ENCODE measurements at regions not wholly inside any gene's neighbourhood (a gene's known extent, or its start where the extent isn't known, plus 50 kb on each side); places are given as distances from the start of the nearest gene placed in this dataset.
A peak's percentile ranks its signal among the peaks of the same experiment; 100 is the strongest.

DNA sequence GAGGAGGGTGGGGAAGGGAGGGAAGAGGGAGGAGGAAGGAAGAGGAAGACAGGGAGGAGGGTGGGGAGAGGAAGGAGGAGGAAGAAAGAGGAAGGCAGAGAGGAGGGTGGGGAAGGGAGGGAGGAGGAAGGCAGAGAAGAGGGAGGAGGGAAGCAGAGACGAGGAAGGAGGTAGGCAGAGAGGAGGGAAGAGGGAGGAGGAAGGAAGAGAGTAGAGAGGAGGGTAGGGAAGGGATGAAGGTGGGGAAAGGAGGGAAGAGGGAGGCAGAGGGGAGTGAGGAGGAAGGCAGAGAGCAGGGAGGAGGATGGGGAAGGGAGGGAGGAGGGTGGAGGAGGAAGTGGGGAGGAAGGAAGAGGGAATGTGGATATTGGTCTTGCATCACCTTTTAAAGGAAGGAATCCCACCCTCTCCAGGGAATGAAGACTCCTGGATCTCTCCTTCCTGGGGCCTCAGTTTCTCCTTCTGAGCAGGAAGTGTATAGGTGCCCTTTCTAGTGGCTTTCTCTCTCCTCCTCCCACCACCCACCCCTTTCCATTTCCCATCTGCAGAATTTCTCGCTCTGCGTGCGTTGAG, 188.9 kb upstream of the ZNF618 start:
- Histone ChIP-seq H3K79me2 (ENCODE audit: control insufficient read depth, insufficient read depth, low read length) (no peaks in the 10 kb centered on the region), H3K4me2 (ENCODE audit: control insufficient read depth, extremely low read depth, insufficient read depth, low read depth, low read length) (no peak overlapping the region), H3K36me3 (ENCODE audit: control insufficient read depth in 2 of 2, extremely low read depth in 1 of 2, insufficient read depth in 2 of 2, low read length in 2 of 2) (no peaks in the 10 kb centered on the region), H3K9me3 (ENCODE audit: control insufficient read depth, low read depth, low read length) (no peaks in the 10 kb centered on the region), H3K4me3 (ENCODE audit: control insufficient read depth in 2 of 3, extremely low read depth in 1 of 3, insufficient read depth in 2 of 3, low read depth in 1 of 3, low read length in 3 of 3) (no peak overlapping the region), H3K9me1 (ENCODE audit: control insufficient read depth, extremely low read depth, insufficient read depth, low read length) (no peaks in the 10 kb centered on the region), H3K27ac (ENCODE audit: control insufficient read depth, insufficient read depth, low read length) (no peak overlapping the region), H3K9ac (ENCODE audit: control insufficient read depth, extremely low read depth, insufficient read depth, low read length) (no peak overlapping the region), H3K4me1 (ENCODE audit: control insufficient read depth, extremely low read depth, insufficient read depth, low read length) (peaks cover 8% of the 10 kb centered on the region), H3K27me3 (ENCODE audit: control insufficient read depth, extremely low read depth, insufficient read depth, low read length) (peaks cover 13% of the 10 kb centered on the region), H2AFZ (ENCODE audit: control insufficient read depth, low read length) (no peak overlapping the region), H4K20me1 (ENCODE audit: control insufficient read depth, extremely low read depth, insufficient read depth, low read length) (no peaks in the 10 kb centered on the region)
- dilution Hi-C loops (cut with MboI; ENCODE audit: extremely low pct_ligation_motif_present, low sequenced_read_pairs) = no loop called here
- TF ChIP-seq EZH2 (IDR thresholded peaks at IDR 0.05; ENCODE audit: low read length) = peak; percentile 30
- TF ChIP-seq, protein P1, sequence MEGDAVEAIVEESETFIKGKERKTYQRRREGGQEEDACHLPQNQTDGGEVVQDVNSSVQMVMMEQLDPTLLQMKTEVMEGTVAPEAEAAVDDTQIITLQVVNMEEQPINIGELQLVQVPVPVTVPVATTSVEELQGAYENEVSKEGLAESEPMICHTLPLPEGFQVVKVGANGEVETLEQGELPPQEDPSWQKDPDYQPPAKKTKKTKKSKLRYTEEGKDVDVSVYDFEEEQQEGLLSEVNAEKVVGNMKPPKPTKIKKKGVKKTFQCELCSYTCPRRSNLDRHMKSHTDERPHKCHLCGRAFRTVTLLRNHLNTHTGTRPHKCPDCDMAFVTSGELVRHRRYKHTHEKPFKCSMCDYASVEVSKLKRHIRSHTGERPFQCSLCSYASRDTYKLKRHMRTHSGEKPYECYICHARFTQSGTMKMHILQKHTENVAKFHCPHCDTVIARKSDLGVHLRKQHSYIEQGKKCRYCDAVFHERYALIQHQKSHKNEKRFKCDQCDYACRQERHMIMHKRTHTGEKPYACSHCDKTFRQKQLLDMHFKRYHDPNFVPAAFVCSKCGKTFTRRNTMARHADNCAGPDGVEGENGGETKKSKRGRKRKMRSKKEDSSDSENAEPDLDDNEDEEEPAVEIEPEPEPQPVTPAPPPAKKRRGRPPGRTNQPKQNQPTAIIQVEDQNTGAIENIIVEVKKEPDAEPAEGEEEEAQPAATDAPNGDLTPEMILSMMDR (optimal IDR thresholded peaks at IDR 0.05 in 1 of 3, IDR thresholded peaks at IDR 0.05 in 1 of 3, conservative IDR thresholded peaks at IDR 0.05 in 1 of 3; ENCODE audit: extremely low read depth in 1 of 3, insufficient read depth in 2 of 3, low read length in 3 of 3) = no peak
- FAIRE-seq (no peak), DNase-seq (ENCODE audit: low read depth, low spot score) (no peak)

DNA sequence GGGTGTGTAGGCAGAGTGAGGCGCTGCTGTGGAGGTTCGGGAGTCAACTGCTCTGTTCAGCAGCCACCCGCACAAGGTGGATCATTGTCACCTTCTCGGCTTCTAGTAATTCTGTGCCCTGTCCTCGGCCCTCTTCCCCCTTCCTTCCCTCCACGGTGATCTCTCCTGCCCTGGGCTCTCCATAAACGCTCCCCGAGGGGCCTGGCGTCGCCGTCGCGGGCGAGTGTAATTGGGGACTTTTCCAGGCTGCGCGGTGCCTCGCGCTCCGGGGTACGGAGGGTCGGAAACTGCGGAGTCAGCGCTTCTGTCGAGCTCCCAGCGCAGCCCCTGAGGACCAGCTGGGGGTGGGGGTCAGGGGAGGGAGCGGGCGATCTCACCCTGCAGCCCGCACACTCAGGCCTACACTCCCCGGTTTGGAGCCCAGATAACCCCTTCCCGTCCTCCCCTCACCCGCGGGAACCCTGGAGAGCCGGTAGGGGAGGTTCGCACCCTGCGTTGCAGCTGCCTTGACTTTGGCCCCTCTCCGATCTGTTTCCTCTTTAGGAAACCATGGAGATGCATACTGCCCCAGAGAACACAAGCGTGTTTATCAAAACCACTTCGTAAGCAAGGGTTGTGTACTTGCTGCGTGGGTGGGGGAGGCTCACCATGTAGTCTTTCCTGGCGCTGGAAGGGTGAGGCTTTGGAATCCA, 188.3 kb upstream of the ZNF618 start:
- TF ChIP-seq EZH2 (IDR thresholded peaks at IDR 0.05; ENCODE audit: low read length) = peak; percentile 30
- TF ChIP-seq, protein P1 (optimal IDR thresholded peaks at IDR 0.05 in 1 of 3, IDR thresholded peaks at IDR 0.05 in 1 of 3, conservative IDR thresholded peaks at IDR 0.05 in 1 of 3; ENCODE audit: extremely low read depth in 1 of 3, insufficient read depth in 2 of 3, low read length in 3 of 3) = no peak
- Histone ChIP-seq H3K9ac (ENCODE audit: control insufficient read depth, extremely low read depth, insufficient read depth, low read length) (no peak overlapping the region), H3K4me2 (ENCODE audit: control insufficient read depth, extremely low read depth, insufficient read depth, low read depth, low read length) (peak overlapping the region; percentile 6), H3K27me3 (ENCODE audit: control insufficient read depth, extremely low read depth, insufficient read depth, low read length) (peaks cover 13% of the 10 kb centered on the region), H3K9me1 (ENCODE audit: control insufficient read depth, extremely low read depth, insufficient read depth, low read length) (no peaks in the 10 kb centered on the region), H3K4me1 (ENCODE audit: control insufficient read depth, extremely low read depth, insufficient read depth, low read length) (peaks cover 3% of the 10 kb centered on the region), H3K36me3 (ENCODE audit: control insufficient read depth in 2 of 2, extremely low read depth in 1 of 2, insufficient read depth in 2 of 2, low read length in 2 of 2) (no peaks in the 10 kb centered on the region), H4K20me1 (ENCODE audit: control insufficient read depth, extremely low read depth, insufficient read depth, low read length) (no peaks in the 10 kb centered on the region), H3K79me2 (ENCODE audit: control insufficient read depth, insufficient read depth, low read length) (no peaks in the 10 kb centered on the region), H3K9me3 (ENCODE audit: control insufficient read depth, low read depth, low read length) (no peaks in the 10 kb centered on the region), H3K27ac (ENCODE audit: control insufficient read depth, insufficient read depth, low read length) (no peak overlapping the region), H3K4me3 (ENCODE audit: control insufficient read depth in 2 of 3, extremely low read depth in 1 of 3, insufficient read depth in 2 of 3, low read depth in 1 of 3, low read length in 3 of 3) (peak overlapping the region in 1 of 3 experiments; percentile 25), H2AFZ (ENCODE audit: control insufficient read depth, low read length) (no peak overlapping the region)
- no peak for DNase-seq (ENCODE audit: low read depth, low spot score)
- dilution Hi-C loops (cut with MboI; ENCODE audit: extremely low pct_ligation_motif_present, low sequenced_read_pairs) = no loop called here
- FAIRE-seq = no peak

Data from keratinocyte (primary cell).